H1 (cell line): ENCODE measurements at regions not wholly inside any gene's neighbourhood (a gene's known extent, or its start where the extent isn't known, plus 50 kb on each side); places are given as distances from the start of the nearest gene placed in this dataset.

Source experiments
- CHD1 ChIP-seq: IDR thresholded peaks from 2 replicates; pipeline ENCODE4 v1.6.1; 2012; ENCODE audit warnings: low read depth, low read length, improper control_type of control experiment
- SIX5 ChIP-seq: IDR thresholded peaks from 2 replicates; pipeline ENCODE4 v1.6.1; 2011; ENCODE audit warnings: mild to moderate bottlenecking, low read depth, low read length
- TF ChIP-seq, protein P1 (sequence below): IDR thresholded peaks from 2 replicates; pipeline ENCODE4 v1.6.1; 2012; ENCODE audit warnings: inconsistent platforms

DNA sequence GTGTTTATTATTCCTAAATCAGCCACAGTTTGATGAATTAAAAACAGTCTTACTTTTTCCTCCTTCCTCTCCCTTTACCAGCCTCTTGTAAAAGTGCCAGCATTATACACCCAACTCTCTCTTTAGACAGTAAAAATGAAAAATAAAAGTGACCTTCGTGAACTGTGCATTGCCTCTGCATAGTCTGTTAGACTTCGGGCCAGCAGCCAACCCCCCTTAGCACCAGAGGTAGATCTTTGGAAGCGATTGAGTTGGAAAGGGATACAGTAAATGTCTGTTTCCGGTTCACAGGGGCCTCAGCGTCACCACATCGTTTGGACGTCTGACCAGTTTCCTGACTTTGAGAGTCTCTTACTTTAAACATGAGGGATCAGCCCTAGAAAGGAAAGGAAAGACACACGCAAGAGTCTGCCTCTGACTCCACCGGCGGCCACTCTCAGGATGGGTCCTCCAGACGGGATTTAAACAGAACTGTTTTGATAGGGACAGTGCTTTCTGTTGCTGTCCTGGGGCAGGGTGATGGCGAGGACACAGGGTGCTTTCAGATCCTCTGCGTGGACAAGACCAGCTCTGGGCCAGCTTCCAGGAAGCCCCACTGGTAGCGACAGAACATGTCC is 206.6 kb upstream of the PREP start (continued):
- TF ChIP-seq, protein P1, sequence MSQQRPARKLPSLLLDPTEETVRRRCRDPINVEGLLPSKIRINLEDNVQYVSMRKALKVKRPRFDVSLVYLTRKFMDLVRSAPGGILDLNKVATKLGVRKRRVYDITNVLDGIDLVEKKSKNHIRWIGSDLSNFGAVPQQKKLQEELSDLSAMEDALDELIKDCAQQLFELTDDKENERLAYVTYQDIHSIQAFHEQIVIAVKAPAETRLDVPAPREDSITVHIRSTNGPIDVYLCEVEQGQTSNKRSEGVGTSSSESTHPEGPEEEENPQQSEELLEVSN: no peak
- no peak for TF ChIP-seq SIX5
- no peak for TF ChIP-seq CHD1
- TF ChIP-seq, all 59 proteins: peak for 0
